H1 (cell line): ENCODE measurements at regions not wholly inside any gene's neighbourhood (a gene's known extent, or its start where the extent isn't known, plus 50 kb on each side); places are given as distances from the start of the nearest gene placed in this dataset.

ENCODE experiments used
- CTCF ChIA-PET: fragments of 300-600 bp; sonication (Branson Sonifier 250); formaldehyde crosslinking; loops from one replicate; lab custom pipeline; 2021; ENCODE audit not compliant: partially characterized antibody; lab: Charles Lee
- POLR2A ChIA-PET: fragments of 300-600 bp; sonication (Branson Sonifier 250); formaldehyde crosslinking; loops from one replicate; lab custom pipeline; 2021; ENCODE audit warnings: inconsistent platforms; ENCODE audit not compliant: partially characterized antibody; lab: Charles Lee
- DNase-seq, 2 experiments: peaks; one replicate each; pipeline versions ENCODE4 v3.0.0 to v3.0.0-alpha.2; 2010 to 2022; ENCODE audit warnings: low spot score in 2 of 2, low read depth in 1 of 2, mixed read lengths in 1 of 2
- FAIRE-seq: peaks from 2 replicates; lab custom pipeline; 2011; peaks lifted over from hg19 to GRCh38; lab: Jason Lieb, UNC
- H2AFZ ChIP-seq: 2 replicates; pipeline ENCODE4 v1.8.1; 2012; ENCODE audit warnings: low read length, inconsistent platforms
- H2AK5ac ChIP-seq: 2 replicates; pipeline ENCODE4 v1.6.1; 2013; ENCODE audit warnings: low read depth, low read length
- H2BK120ac ChIP-seq: replicated peaks from 2 replicates; pipeline ENCODE3; 2013; ENCODE audit warnings: low read depth, low read length, inconsistent platforms
- H2BK12ac ChIP-seq: 2 replicates; pipeline ENCODE4 v1.6.1; 2013; ENCODE audit warnings: low read depth, low read length
- H2BK15ac ChIP-seq: 2 replicates; pipeline ENCODE4 v1.6.1; 2013; ENCODE audit warnings: low read length
- H2BK20ac ChIP-seq: 2 replicates; pipeline ENCODE4 v1.6.1; 2013; ENCODE audit warnings: low read length
- H2BK5ac ChIP-seq: 2 replicates; pipeline ENCODE4 v1.6.1; 2013; ENCODE audit warnings: low read depth, low read length
- H3K14ac ChIP-seq: 2 replicates; pipeline ENCODE4 v1.6.1; 2013; ENCODE audit warnings: inconsistent platforms; ENCODE audit not compliant: insufficient read length
- H3K18ac ChIP-seq: 2 replicates; pipeline ENCODE4 v1.6.1; 2013; ENCODE audit warnings: low read length; ENCODE audit errors: extremely low read depth
- H3K23ac ChIP-seq: 2 replicates; pipeline ENCODE4 v1.6.1; 2013; ENCODE audit warnings: inconsistent platforms; ENCODE audit not compliant: insufficient read length
- H3K23me2 ChIP-seq: 2 replicates; pipeline ENCODE4 v1.6.1; 2013; ENCODE audit warnings: low read depth, low read length
- H3K27ac ChIP-seq: 2 replicates; pipeline ENCODE4 v1.6.1; 2011; ENCODE audit warnings: low read depth, low read length, inconsistent platforms
- H3K27me3 ChIP-seq, 4 experiments: replicated peaks in 1 of 4; 1 replicate in 1 of 4; 2 replicates in 3 of 4; pipeline versions ENCODE4 v1.6.1 to v1.8.1; 2011 to 2013; ENCODE audit warnings: low read length in 3 of 4, mild to moderate bottlenecking in 3 of 4, inconsistent platforms in 2 of 4, mixed read lengths in 2 of 4, moderate library complexity in 1 of 4; ENCODE audit not compliant: control insufficient read depth in 3 of 4, insufficient read depth in 3 of 4; ENCODE audit errors: extremely low read depth in 1 of 4
- H3K36me3 ChIP-seq, 4 experiments: 2 replicates each; pipeline versions ENCODE4 v1.6.1 to v1.8.1; 2011 to 2013; ENCODE audit warnings: mild to moderate bottlenecking in 4 of 4, low read length in 3 of 4, moderate library complexity in 2 of 4, control low read depth in 1 of 4, inconsistent platforms in 1 of 4; ENCODE audit not compliant: insufficient read depth in 4 of 4, control insufficient read depth in 2 of 4
- H3K4ac ChIP-seq: replicated peaks from 2 replicates; pipeline ENCODE3; 2013; ENCODE audit warnings: low read length, low read depth, mixed read lengths, inconsistent platforms; ENCODE audit not compliant: insufficient read length
- H3K4me1 ChIP-seq, 4 experiments: replicated peaks in 1 of 4; 1 replicate in 1 of 4; 2 replicates in 3 of 4; pipeline versions ENCODE4 v1.6.1 to v1.8.1; 2011 to 2013; ENCODE audit warnings: low read length in 3 of 4, inconsistent platforms in 2 of 4, mixed read lengths in 1 of 4; ENCODE audit not compliant: insufficient read depth in 4 of 4, control insufficient read depth in 3 of 4
- H3K4me2 ChIP-seq, 2 experiments: 2 replicates each; pipeline versions ENCODE4 v1.6.1 to v1.8.1; 2011 to 2013; ENCODE audit warnings: low read depth in 2 of 2, low read length in 2 of 2, control low read depth in 1 of 2, inconsistent platforms in 1 of 2, mild to moderate bottlenecking in 1 of 2; ENCODE audit not compliant: insufficient read depth in 1 of 2
- H3K4me3 ChIP-seq, 4 experiments: fragments of 200-600, 300-600 bp in 1 of 4; sonication (generic), shearing (Covaris generic), sonication (Bioruptor Twin) in 1 of 4; 2 replicates each; pipeline versions ENCODE4 v1.5.1 to v1.8.1; 2011 to 2016; ENCODE audit warnings: low read length in 4 of 4, low read depth in 3 of 4, control low read depth in 2 of 4, inconsistent platforms in 2 of 4, mild to moderate bottlenecking in 2 of 4, mixed read lengths in 1 of 4, moderate library complexity in 1 of 4; ENCODE audit not compliant: insufficient read depth in 2 of 4; ENCODE audit errors: extremely low read depth in 1 of 4
- H3K56ac ChIP-seq: replicated peaks from 2 replicates; pipeline ENCODE3; 2013; ENCODE audit warnings: low read depth, mild to moderate bottlenecking, mixed read lengths, low read length, inconsistent platforms; ENCODE audit not compliant: insufficient read length
- H3K79me1 ChIP-seq: 2 replicates; pipeline ENCODE4 v1.6.1; 2013; ENCODE audit warnings: low read depth, low read length, control low read depth
- H3K79me2 ChIP-seq, 2 experiments: 2 replicates each; pipeline versions ENCODE4 v1.6.1 to v1.8.1; 2012 to 2013; ENCODE audit warnings: low read length in 2 of 2, mild to moderate bottlenecking in 2 of 2, inconsistent platforms in 1 of 2; ENCODE audit not compliant: insufficient read depth in 2 of 2, control insufficient read depth in 1 of 2
- H3K9ac ChIP-seq, 4 experiments: replicated peaks in 1 of 4; 1 replicate in 1 of 4; 2 replicates in 3 of 4; pipeline versions ENCODE4 v1.6.1 to v1.8.1; 2011 to 2013; ENCODE audit warnings: low read depth in 3 of 4, low read length in 3 of 4, control low read depth in 2 of 4, mild to moderate bottlenecking in 2 of 4, moderate library complexity in 2 of 4, inconsistent platforms in 1 of 4; ENCODE audit errors: extremely low read depth in 1 of 4
- H3K9me3 ChIP-seq, 2 experiments: 2 replicates each; pipeline versions ENCODE4 v1.6.1 to v1.8.1; 2012 to 2013; ENCODE audit warnings: mild to moderate bottlenecking in 2 of 2, moderate library complexity in 2 of 2, control low read depth in 1 of 2, inconsistent platforms in 1 of 2, low read depth in 1 of 2, low read length in 1 of 2, mixed read lengths in 1 of 2; ENCODE audit not compliant: insufficient read depth in 2 of 2
- H4K20me1 ChIP-seq, 2 experiments: replicated peaks in 1 of 2; 2 replicates each; pipeline versions ENCODE3 to v1.8.1; 2011 to 2013; ENCODE audit warnings: inconsistent platforms in 2 of 2, low read length in 2 of 2, mild to moderate bottlenecking in 1 of 2; ENCODE audit not compliant: insufficient read depth in 2 of 2, control insufficient read depth in 1 of 2
- H4K5ac ChIP-seq: 2 replicates; pipeline ENCODE4 v1.6.1; 2013; ENCODE audit warnings: low read length, low read depth, mixed read lengths, inconsistent platforms; ENCODE audit not compliant: insufficient read length
- H4K8ac ChIP-seq: 2 replicates; pipeline ENCODE4 v1.8.0; 2013; ENCODE audit warnings: mild to moderate bottlenecking, moderate library complexity, low read length, inconsistent platforms; ENCODE audit not compliant: insufficient read depth; ENCODE audit errors: extremely low read depth
- H4K91ac ChIP-seq: replicated peaks from 2 replicates; pipeline ENCODE3; 2013; ENCODE audit warnings: low read length, mixed read lengths, inconsistent platforms; ENCODE audit not compliant: insufficient read length
- SP2 ChIP-seq: IDR thresholded peaks from 2 replicates; pipeline ENCODE4 v1.6.1; 2012; ENCODE audit warnings: mild to moderate bottlenecking, low read length, inconsistent platforms
- WGBS, 2 experiments: shearing (Covaris generic) in 1 of 2; methylation state at CpG; one replicate each; pipeline versions ENCODE4 v1.1.6 to v1.1.7; 2013 to 2015; ENCODE audit warnings: low lambda C conversion rate in 2 of 2, mixed read lengths in 2 of 2, inconsistent platforms in 1 of 2, low coverage in 1 of 2, missing lambda C conversion rate in 1 of 2; ENCODE audit not compliant: insufficient replicate concordance in 2 of 2, insufficient coverage in 1 of 2, insufficient read length in 1 of 2; ENCODE audit errors: extremely low coverage in 1 of 2, missing lambda C conversion rate in 1 of 2; 5-methylcytosine and 5-hydroxymethylcytosine counted together

GRCh38 chrX:131607792-131608369, 64.0 kb downstream of the OR13H1 start:
- TF ChIP-seq SP2 = no peak
- Histone ChIP-seq H3K36me3 (no peaks in the 10 kb centered on the region), H3K27ac (no peak overlapping the region), H3K4me2 (no peak overlapping the region), H4K20me1 (no peaks in the 10 kb centered on the region), H3K4me3 (no peak overlapping the region), H4K91ac (no peak overlapping the region), H3K23ac (no peak overlapping the region), H3K56ac (no peak overlapping the region), H4K5ac (no peak overlapping the region), H2AK5ac (no peak overlapping the region), H2AFZ (no peak overlapping the region), H3K4ac (no peak overlapping the region), H3K79me2 (no peaks in the 10 kb centered on the region), H2BK120ac (no peak overlapping the region), H4K8ac (no peak overlapping the region), H2BK5ac (no peak overlapping the region), H3K79me1 (no peaks in the 10 kb centered on the region), H3K4me1 (no peaks in the 10 kb centered on the region), H2BK12ac (no peak overlapping the region), H3K18ac (no peak overlapping the region), H3K23me2 (no peaks in the 10 kb centered on the region), H3K14ac (no peak overlapping the region), H3K9ac (no peak overlapping the region), H3K9me3 (no peaks in the 10 kb centered on the region), H2BK15ac (no peak overlapping the region), H2BK20ac (no peak overlapping the region), H3K27me3 (no peaks in the 10 kb centered on the region)
- ChIA-PET CTCF (no interaction called here), POLR2A (no interaction called here)
- FAIRE-seq = no peak
- 73% methylated on average over 2 of the region's 2 CpGs; no CpG with 5 or more reads in 1 of the 2 experiments for WGBS, 2 experiments
- no peak for DNase-seq
